Fibroblast of skin of right quadriceps (primary cell): ENCODE measurements at regions not wholly inside any gene's neighbourhood (a gene's known extent, or its start where the extent isn't known, plus 50 kb on each side); places are given as distances from the start of the nearest gene placed in this dataset.
A peak's percentile ranks its signal among the peaks of the same experiment; 100 is the strongest.
"Not testable (repeated sequence)": the region's sequence is repeated elsewhere in the genome, so short reads cannot be mapped to it uniquely, and the experiment has no call there.

Source experiments
- DNase-seq: peaks from one replicate; pipeline ENCODE4 v3.0.0-alpha.2; 2013

- DNase-seq: peak; percentile 3
Observed at GRCh38 chr15:22684786-22685185, 101.7 kb upstream of the NIPA1 start.

- DNase-seq: not testable (repeated sequence)
Observed at GRCh38 chr15:22699881-22700280, 86.6 kb upstream of the NIPA1 start.

- DNase-seq: not testable (repeated sequence)
Observed at GRCh38 chr15:22710831-22711341, 75.6 kb upstream of the NIPA1 start.

GRCh38 chr15:22713933-22714332 lies 72.5 kb upstream of the NIPA1 start:
- not testable (repeated sequence) for DNase-seq

GRCh38 chr15:22714358-22715132 lies 71.9 kb upstream of the NIPA1 start:
- not testable (repeated sequence) for DNase-seq

- DNase-seq: not testable (repeated sequence)
Observed at GRCh38 chr15:22715133-22715845, 71.2 kb upstream of the NIPA1 start.

- not testable (repeated sequence) for DNase-seq
Observed at GRCh38 chr15:22719980-22720379, 66.5 kb upstream of the NIPA1 start.

- not testable (repeated sequence) for DNase-seq
Observed at GRCh38 chr15:22726104-22726503, 60.3 kb upstream of the NIPA1 start.

- not testable (repeated sequence) for DNase-seq
Observed at GRCh38 chr15:22735067-22735466, 51.4 kb upstream of the NIPA1 start.

GRCh38 chr15:22735781-22736180 lies 50.7 kb upstream of the NIPA1 start:
- peak; percentile 71 for DNase-seq

- not testable (repeated sequence) for DNase-seq
Observed at GRCh38 chr15:22736200-22736599, 50.2 kb upstream of the NIPA1 start.
